Transverse colon (tissue), 4 donors: ENCODE measurements at regions not wholly inside any gene's neighbourhood (a gene's known extent, or its start where the extent isn't known, plus 50 kb on each side); places are given as distances from the start of the nearest gene placed in this dataset.

Experiments
- CTCF ChIP-seq, 5 experiments: fragments of 200-600 bp in 3 of 5; fragments of 450-650 bp in 2 of 5; sonication (generic) in 3 of 5; IDR thresholded peaks; 1 replicate in 2 of 5; 2 replicates in 3 of 5; pipeline ENCODE4 v1.5.1; 2016 to 2017; ENCODE audit warnings: antibody characterized with exemption in 5 of 5, inconsistent platforms in 3 of 5, mild to moderate bottlenecking in 2 of 5, moderate library complexity in 1 of 5
- EP300 ChIP-seq: sonication (generic); formaldehyde crosslinking; IDR thresholded peaks from one replicate; pipeline ENCODE4 v1.6.1; 2017; ENCODE audit warnings: antibody characterized with exemption, low read depth
- POLR2A ChIP-seq: fragments of 450-650 bp; IDR thresholded peaks from one replicate; pipeline ENCODE4 v1.6.1; 2016; ENCODE audit warnings: antibody characterized with exemption, mild to moderate bottlenecking, moderate library complexity
- POLR2AphosphoS5 ChIP-seq, 3 donors: sonication (generic); formaldehyde crosslinking; IDR thresholded peaks; one replicate each; pipeline ENCODE4 v1.6.1; 2016; ENCODE audit warnings: antibody characterized with exemption in 3 of 3

- TF ChIP-seq CTCF (IDR thresholded peaks at IDR 0.05) (no peak), EP300 (no peak), POLR2AphosphoS5 (IDR thresholded peaks at IDR 0.05) (no peak), POLR2A (no peak)
Measured at GRCh38 chr3:24591661-24592555, 97.3 kb upstream of the THRB start.
